GM11168 (cell line): ENCODE measurements at regions not wholly inside any gene's neighbourhood (a gene's known extent, or its start where the extent isn't known, plus 50 kb on each side); places are given as distances from the start of the nearest gene placed in this dataset.
"Not testable (repeated sequence)": the region's sequence is repeated elsewhere in the genome, so short reads cannot be mapped to it uniquely, and the experiment has no call there.

ENCODE experiments used
- in situ Hi-C: fragments of 300-500 bp; cut with MboI; formaldehyde crosslinking; loops from one replicate; pipeline ENCODE4 v1.12.0; 2022; ENCODE audit warnings: low sequenced_read_pairs; ENCODE audit not compliant: unreplicated experiment

GRCh38 chr4:130640592-130640991 is 1544.6 kb downstream of the C4orf33 start:
- in situ Hi-C loops: no loop called here

DNA sequence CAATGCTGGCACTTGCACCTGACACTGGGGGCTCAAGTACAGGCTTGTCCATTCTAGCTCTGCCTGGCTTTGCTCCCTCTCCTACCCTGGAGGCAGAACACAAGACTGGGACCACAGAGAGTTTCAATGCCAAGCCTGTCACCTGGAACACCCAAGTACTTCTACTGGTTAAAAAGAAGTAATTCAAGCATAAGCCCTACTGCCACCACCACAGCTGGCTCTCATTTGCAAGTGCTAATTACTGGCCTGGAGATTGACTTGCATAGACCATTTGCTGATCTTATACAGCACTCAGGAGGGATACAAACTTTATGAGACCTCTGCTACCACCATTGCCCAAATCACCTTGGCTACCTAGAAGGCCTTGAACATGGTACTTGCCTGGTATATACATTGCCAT is 1550.9 kb downstream of the C4orf33 start:
- in situ Hi-C loops: no loop called here

GRCh38 chr4:130648570-130648969 is 1552.6 kb downstream of the C4orf33 start:
- in situ Hi-C loops: no loop called here

DNA sequence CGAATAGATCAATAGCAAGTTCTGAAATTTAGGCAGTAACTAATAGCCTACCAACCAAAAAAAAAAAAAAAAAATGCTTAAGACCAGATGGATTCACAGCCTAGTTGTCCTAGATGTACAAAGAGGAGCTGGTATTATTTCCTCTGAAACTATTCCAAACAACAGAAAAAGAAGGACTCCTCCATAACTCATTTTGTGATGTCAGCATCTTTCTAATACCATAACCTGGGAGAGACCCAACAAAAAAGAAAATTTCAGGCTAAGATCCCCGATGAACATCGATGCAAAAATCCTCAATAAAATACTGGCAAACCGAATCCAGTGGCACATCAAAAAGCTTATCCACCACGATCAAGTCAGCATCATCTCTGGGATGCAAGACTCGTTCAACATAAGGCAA is 1557.9 kb downstream of the C4orf33 start:
- in situ Hi-C loops: no loop called here

- in situ Hi-C loops: no loop called here
Observed at GRCh38 chr4:130659320-130659719, 1563.4 kb downstream of the C4orf33 start.

- in situ Hi-C loops: no loop called here
Observed at GRCh38 chr4:130668859-130669258, 1572.9 kb downstream of the C4orf33 start.

DNA sequence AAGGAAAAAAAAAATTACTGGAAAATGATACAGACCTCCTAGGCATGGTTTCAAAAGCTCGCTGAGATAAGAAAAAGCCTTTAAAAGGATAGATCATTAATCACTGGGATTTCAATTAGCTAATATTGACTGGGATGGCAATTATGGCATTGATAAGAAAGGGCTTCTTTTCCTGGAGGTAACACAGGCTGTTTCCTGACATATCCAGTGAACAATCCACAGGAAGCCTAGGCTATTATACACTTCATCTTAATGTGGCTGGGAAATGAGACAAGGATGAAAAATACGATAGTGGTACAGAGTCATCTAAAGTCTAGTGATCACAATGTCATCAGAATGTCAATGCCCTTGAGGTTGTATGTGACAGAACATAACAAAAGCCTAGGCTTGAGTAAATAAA is 1579.3 kb downstream of the C4orf33 start:
- in situ Hi-C loops: no loop called here

GRCh38 chr4:130689181-130689580 is 1593.2 kb downstream of the C4orf33 start:
- in situ Hi-C loops: no loop called here

- in situ Hi-C loops: no loop called here
Observed at GRCh38 chr4:130698251-130698650, 1602.3 kb downstream of the C4orf33 start.

DNA sequence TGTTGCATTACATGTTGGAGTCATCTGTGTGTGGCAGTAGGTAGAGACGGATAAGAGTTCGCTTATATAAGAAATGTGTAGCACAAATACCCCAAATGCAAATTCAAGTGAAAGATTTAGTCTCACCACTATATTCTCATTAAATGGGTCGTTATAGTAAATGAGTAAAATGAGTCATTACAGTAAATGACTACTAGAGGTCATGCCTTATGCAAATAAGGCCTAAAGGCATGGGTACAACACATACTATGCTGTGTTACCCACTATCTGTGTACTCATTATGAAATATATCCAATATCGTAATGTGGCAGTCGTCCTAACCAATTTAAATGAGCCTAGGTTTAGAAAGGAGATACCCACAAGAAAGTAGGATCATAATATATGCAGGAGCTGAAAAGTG is 1603.1 kb downstream of the C4orf33 start:
- in situ Hi-C loops: no loop called here

GRCh38 chr4:130703211-130703935 is 1607.4 kb downstream of the C4orf33 start:
- in situ Hi-C loops: no loop called here

DNA sequence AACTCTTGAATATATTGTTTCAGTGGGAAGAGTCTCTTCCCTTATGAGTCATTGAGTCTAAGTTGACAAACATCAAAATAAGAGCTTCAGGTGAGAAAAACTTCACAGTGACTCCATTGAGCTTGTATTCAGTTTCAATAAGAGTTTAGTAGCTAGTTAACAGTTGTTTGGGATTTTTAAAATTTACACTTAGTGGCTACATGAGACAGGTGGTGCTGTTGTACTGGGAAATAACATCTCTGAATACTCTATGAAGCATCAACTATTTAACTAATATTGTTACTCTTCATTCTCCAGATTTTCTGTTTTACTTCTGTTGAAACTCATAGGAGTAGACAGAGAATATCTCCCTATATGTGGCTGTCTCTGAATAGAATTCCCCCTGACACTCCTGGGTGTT is 1609.1 kb downstream of the C4orf33 start:
- in situ Hi-C loops: no loop called here

GRCh38 chr4:130712038-130712437 is 1616.1 kb downstream of the C4orf33 start:
- in situ Hi-C loops: no loop called here

- in situ Hi-C loops: no loop called here
Observed at GRCh38 chr4:130714006-130714405, 1618.1 kb downstream of the C4orf33 start.

DNA sequence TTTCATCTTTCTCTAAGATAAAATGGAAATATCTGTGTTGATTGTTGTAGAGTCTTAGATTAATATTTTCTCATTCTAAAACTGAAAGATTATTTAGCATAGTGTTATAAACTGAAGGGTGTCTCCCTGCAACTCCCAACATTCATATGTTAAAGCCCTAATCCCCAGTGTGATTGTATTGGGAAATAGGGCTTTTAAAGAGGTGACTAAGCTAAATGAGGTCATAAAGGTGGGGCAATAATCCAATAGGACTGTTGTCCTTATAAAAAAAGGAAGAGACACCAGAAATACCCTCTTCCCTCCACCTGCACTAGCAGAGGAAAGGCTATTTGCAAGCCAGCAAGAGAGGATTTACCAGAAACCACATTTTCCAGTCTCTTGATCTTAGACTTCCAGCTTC is 1626.4 kb downstream of the C4orf33 start:
- in situ Hi-C loops: no loop called here

- in situ Hi-C loops: no loop called here
Observed at GRCh38 chr4:130736436-130737185, 1640.7 kb downstream of the C4orf33 start.

DNA sequence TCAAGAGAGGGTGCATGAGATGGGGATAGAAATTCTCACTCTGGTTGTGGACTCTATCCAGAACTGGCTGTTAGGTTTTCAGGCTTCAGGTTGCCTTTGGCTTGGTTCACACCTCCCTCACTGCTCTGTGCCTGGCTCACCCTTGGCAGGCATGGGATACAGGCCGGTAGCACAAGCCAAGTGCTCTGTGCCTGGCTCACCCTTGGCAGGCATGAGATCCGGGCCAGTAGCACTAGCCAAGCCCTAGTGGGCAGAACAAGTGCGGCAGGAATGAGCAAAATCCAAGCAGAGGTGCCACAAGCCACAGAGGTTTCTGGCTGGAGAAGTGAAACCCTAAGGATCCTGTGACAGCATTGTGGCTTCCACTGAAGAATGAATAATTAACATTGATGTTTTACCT is 1642.3 kb downstream of the C4orf33 start:
- in situ Hi-C loops: no loop called here

- in situ Hi-C loops: no loop called here
Observed at GRCh38 chr4:130747842-130748241, 1651.9 kb downstream of the C4orf33 start.

- in situ Hi-C loops: no loop called here
Observed at GRCh38 chr4:130753926-130754325, 1658.0 kb downstream of the C4orf33 start.

DNA sequence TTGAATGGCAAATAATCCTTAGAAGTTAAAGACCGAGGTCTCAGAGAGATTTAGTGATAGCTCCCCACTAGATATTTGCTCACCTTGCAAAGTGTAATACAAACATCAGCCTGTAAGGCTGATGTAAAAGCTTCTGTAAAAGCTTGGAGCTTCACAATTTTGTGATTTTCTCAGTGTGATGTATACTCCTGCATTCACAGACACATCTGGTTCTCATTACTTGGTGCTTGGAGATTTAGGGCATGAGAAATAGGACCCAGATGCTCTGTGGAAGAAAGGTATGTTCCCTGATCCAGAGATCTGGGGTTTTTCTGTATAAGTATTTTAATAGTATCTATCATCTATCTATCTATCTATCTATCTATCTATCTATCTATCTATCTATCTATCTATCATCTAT is 1664.3 kb downstream of the C4orf33 start:
- in situ Hi-C loops: no loop called here

- in situ Hi-C loops: not testable (repeated sequence)
Observed at GRCh38 chr4:130767384-130767783, 1671.4 kb downstream of the C4orf33 start.

GRCh38 chr4:130772966-130773365 is 1677.0 kb downstream of the C4orf33 start:
- in situ Hi-C loops: not testable (repeated sequence)
